Kidney (tissue), 13 donors: ENCODE measurements at regions not wholly inside any gene's neighbourhood (a gene's known extent, or its start where the extent isn't known, plus 50 kb on each side); places are given as distances from the start of the nearest gene placed in this dataset.

ENCODE experiments used
- DNase-seq, 5 donors: peaks; one replicate each; pipeline ENCODE4 v3.0.0-alpha.2; 2013 to 2020
- FAIRE-seq: peaks from 2 replicates; lab custom pipeline; 2012; peaks lifted over from hg19 to GRCh38; lab: Jason Lieb, UNC
- H3K27ac ChIP-seq, 2 donors: one replicate each; pipeline ENCODE4 v1.7.0; 2013; ENCODE audit warnings: low read depth in 2 of 2, low read length in 2 of 2, inconsistent platforms in 1 of 2
- H3K27me3 ChIP-seq: one replicate; pipeline ENCODE4 v1.7.1; 2013; ENCODE audit warnings: low read length, inconsistent platforms; ENCODE audit not compliant: control insufficient read depth, insufficient read depth
- H3K36me3 ChIP-seq, 3 donors: one replicate each; pipeline versions ENCODE4 v1.7.0 to v1.7.1; 2013; ENCODE audit warnings: low read length in 3 of 3, control low read depth in 1 of 3, inconsistent platforms in 1 of 3; ENCODE audit not compliant: insufficient read depth in 3 of 3, control insufficient read depth in 2 of 3
- H3K4me1 ChIP-seq, 3 donors: one replicate each; pipeline versions ENCODE4 v1.7.0 to v1.7.1; 2013; ENCODE audit warnings: low read length in 3 of 3, inconsistent platforms in 1 of 3, low read depth in 1 of 3; ENCODE audit not compliant: control insufficient read depth in 2 of 3, insufficient read depth in 2 of 3
- H3K4me3 ChIP-seq, 3 donors: one replicate each; pipeline versions ENCODE4 v1.7.0 to v1.8.1; 2013; ENCODE audit warnings: low read length in 3 of 3, control low read depth in 1 of 3, inconsistent platforms in 1 of 3
- H3K9ac ChIP-seq, 3 donors: one replicate each; pipeline versions ENCODE4 v1.7.0 to v1.7.1; 2013; ENCODE audit warnings: low read length in 3 of 3, control low read depth in 1 of 3, inconsistent platforms in 1 of 3
- H3K9me3 ChIP-seq, 3 donors: one replicate each; pipeline versions ENCODE4 v1.7.0 to v1.7.1; 2013; ENCODE audit warnings: low read length in 3 of 3, control low read depth in 1 of 3, inconsistent platforms in 1 of 3; ENCODE audit not compliant: control insufficient read depth in 2 of 3, insufficient read depth in 1 of 3
- intact Hi-C: fragments of 100-400 bp; cut with DNase I; formaldehyde crosslinking; loops from one replicate; pipeline ENCODE4 v1.11.1; 2022
- TF ChIP-seq, protein P1 (sequence below): IDR thresholded peaks from 3 replicates; pipeline ENCODE4 v1.5.1; 2012; ENCODE audit warnings: mild to moderate bottlenecking, moderate library complexity, borderline replicate concordance; ENCODE audit not compliant: insufficient read depth; ENCODE audit errors: extremely low read depth
- donor health status: control.
- donor health status: control.
- donor health status: control.
- donor health status: control.
- donor health status: control.
- donor health status: DM: yes; HTN: yes; CAD: no.
- donor health status: Normal renal cell carcinoma (clear cell type).

DNA sequence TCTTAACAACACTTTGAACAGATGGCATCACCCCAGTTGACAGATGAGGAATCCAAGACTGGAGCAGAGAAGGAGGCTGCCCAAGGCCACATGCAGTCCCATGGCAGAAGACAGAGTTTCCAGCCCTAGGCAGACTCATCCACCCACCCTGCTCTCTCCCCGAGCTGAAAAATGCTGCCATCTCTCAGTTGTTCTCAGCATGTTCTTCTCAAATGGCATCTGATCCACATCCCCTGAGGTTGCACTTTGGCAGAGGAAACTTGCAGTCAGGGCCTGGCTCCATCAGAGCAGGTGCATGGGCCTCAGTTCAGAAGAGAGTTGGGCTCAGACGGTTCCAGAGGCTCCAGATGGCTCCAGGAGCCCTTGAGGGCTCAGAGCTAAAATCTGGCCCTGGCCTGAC, 709.4 kb downstream of the MATN1 start:
- intact Hi-C loops: no loop called here
- FAIRE-seq: no peak
- no peak overlapping the region for H3K27ac ChIP-seq

DNA sequence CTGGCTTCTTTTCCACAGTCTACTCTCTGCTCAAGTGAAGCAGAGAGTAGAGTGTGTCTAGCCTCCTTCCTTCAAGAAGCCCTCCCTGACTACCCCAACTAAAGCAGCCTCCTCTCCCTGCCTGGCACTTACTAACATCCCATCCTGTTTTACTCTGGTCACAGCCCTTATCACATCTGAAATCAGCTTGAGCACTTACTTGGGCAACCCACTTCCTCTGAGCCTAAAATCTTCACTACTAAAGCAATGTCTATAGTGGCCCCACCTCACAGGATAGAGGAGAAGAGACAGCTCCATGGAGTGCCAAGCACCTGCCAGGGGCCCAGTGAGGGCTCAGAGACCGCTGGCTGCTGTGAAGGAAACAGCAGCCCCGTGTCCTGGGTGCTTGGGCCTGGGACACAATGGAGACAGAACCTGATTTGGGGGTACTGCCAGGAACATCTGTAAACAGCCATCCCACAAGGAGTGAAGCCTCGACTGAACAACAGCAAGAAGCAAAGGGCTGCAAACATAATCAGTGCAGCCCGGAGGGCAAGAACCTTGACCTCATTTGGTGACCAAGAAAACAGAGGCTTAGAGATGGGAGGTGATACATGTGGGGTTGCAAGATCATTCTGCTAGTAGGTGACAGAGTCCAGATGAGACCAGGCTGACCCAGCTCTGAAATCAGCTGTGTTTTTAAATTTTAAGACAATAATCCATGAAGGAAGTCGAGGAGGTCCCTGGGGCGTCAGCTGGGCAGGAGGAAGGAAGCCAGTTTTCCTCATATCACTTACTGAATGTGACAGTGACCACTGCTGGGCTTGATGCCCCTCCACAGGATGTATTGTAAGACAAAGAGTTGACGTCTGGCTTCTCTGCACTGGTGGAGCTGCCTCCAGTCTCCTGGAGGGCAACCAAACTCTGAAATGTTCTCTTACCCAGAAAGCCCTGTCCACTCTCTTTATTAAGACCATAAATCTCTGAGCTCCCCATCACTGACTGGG, 710.6 kb downstream of the MATN1 start:
- Histone ChIP-seq H3K4me1 (peaks cover 0 to 18% (median 0%) of the 10 kb centered on the region in 3 donors), H3K36me3 (no peaks in the 10 kb centered on the region), H3K9me3 (no peaks in the 10 kb centered on the region), H3K27me3 (no peaks in the 10 kb centered on the region), H3K4me3 (no peak overlapping the region), H3K27ac (no peak overlapping the region), H3K9ac (no peak overlapping the region)
- DNase-seq (peak in 1 of 5 donors; percentile 33), FAIRE-seq (no peak)
- intact Hi-C loops: no loop called here
- TF ChIP-seq, protein P1, sequence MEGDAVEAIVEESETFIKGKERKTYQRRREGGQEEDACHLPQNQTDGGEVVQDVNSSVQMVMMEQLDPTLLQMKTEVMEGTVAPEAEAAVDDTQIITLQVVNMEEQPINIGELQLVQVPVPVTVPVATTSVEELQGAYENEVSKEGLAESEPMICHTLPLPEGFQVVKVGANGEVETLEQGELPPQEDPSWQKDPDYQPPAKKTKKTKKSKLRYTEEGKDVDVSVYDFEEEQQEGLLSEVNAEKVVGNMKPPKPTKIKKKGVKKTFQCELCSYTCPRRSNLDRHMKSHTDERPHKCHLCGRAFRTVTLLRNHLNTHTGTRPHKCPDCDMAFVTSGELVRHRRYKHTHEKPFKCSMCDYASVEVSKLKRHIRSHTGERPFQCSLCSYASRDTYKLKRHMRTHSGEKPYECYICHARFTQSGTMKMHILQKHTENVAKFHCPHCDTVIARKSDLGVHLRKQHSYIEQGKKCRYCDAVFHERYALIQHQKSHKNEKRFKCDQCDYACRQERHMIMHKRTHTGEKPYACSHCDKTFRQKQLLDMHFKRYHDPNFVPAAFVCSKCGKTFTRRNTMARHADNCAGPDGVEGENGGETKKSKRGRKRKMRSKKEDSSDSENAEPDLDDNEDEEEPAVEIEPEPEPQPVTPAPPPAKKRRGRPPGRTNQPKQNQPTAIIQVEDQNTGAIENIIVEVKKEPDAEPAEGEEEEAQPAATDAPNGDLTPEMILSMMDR: no peak

More for the DNA sequence above, 709.4 kb downstream of the MATN1 start:
- TF ChIP-seq, protein P1: no peak
- Histone ChIP-seq H3K9ac (no peak overlapping the region), H3K4me1 (peaks cover 0 to 13% (median 0%) of the 10 kb centered on the region in 3 donors), H3K27me3 (no peaks in the 10 kb centered on the region), H3K36me3 (no peaks in the 10 kb centered on the region), H3K9me3 (peaks cover 0 to 9% (median 2%) of the 10 kb centered on the region in 3 donors), H3K4me3 (no peak overlapping the region)
- DNase-seq: no peak

DNA sequence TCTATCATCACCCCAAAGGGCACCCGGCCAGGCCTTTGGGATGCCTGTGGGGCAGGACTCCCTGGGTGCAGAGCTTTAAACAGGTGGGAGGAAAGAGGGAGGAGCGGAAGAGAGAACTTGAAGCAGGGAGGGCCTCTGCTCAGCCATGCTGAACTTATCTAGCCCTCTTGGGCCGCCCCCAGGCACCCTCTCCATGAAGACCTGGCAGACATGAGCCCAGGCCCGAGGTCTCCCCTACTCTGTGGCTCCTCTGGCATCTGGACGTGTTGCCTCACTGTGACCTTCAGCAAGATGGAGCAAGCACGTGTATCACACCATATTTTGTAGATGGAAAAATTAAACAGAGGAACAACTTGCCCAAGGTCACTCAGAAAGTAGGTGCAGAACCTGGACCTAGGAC, 711.4 kb downstream of the MATN1 start:
- Histone ChIP-seq H3K27ac (no peak overlapping the region), H3K9ac (no peak overlapping the region), H3K27me3 (no peaks in the 10 kb centered on the region), H3K4me1 (peaks cover 0 to 18% (median 0%) of the 10 kb centered on the region in 3 donors), H3K4me3 (no peak overlapping the region), H3K36me3 (no peaks in the 10 kb centered on the region), H3K9me3 (no peaks in the 10 kb centered on the region)
- intact Hi-C loops: no loop called here
- FAIRE-seq (no peak), DNase-seq (no peak)
- TF ChIP-seq, protein P1: no peak
